NB4 (cell line): ENCODE measurements at regions not wholly inside any gene's neighbourhood (a gene's known extent, or its start where the extent isn't known, plus 50 kb on each side); places are given as distances from the start of the nearest gene placed in this dataset.

ENCODE experiments used
- CTCF ChIP-seq: IDR thresholded peaks from one replicate; pipeline ENCODE4 v1.5.1; 2012; ENCODE audit warnings: low read depth, low read length
- MYC ChIP-seq: IDR thresholded peaks from 2 replicates; pipeline ENCODE4 v1.6.1; 2011; ENCODE audit warnings: low read depth, low read length
- POLR2A ChIP-seq: IDR thresholded peaks from 2 replicates; pipeline ENCODE4 v1.6.1; 2011; ENCODE audit warnings: mild to moderate bottlenecking; ENCODE audit not compliant: insufficient read length; ENCODE audit errors: extremely low read depth
- TF ChIP-seq, protein P1 (sequence below): IDR thresholded peaks from 2 replicates; pipeline ENCODE4 v1.6.1; 2011; ENCODE audit warnings: low read depth, low read length

GRCh38 chr7:12771378-12771877 lies 84.0 kb downstream of the ARL4A start:
- no peak for TF ChIP-seq CTCF
- TF ChIP-seq MYC: no peak
- no peak for TF ChIP-seq POLR2A
- TF ChIP-seq, protein P1, sequence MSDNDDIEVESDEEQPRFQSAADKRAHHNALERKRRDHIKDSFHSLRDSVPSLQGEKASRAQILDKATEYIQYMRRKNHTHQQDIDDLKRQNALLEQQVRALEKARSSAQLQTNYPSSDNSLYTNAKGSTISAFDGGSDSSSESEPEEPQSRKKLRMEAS: no peak
